GM19239 (cell line): ENCODE measurements at regions not wholly inside any gene's neighbourhood (a gene's known extent, or its start where the extent isn't known, plus 50 kb on each side); places are given as distances from the start of the nearest gene placed in this dataset.
A peak's percentile ranks its signal among the peaks of the same experiment; 100 is the strongest.
"Not testable (repeated sequence)": the region's sequence is repeated elsewhere in the genome, so short reads cannot be mapped to it uniquely, and the experiment has no call there.

ENCODE experiments used
- DNase-seq: peaks from one replicate; pipeline ENCODE4 v3.0.0; 2011; ENCODE audit warnings: low spot score; ENCODE audit not compliant: insufficient read length
- FAIRE-seq: peaks from 2 replicates; lab custom pipeline; 2011; peaks lifted over from hg19 to GRCh38; lab: Jason Lieb, UNC

GRCh38 chr14:39589882-39590281 lies 157.6 kb upstream of the FBXO33 start:
- DNase-seq, FAIRE-seq: not testable (repeated sequence)

GRCh38 chr14:39582028-39582654 lies 149.9 kb upstream of the FBXO33 start:
- DNase-seq (no peak), FAIRE-seq (peak; percentile 65)

- FAIRE-seq, result peak; percentile 45
- DNase-seq, result no peak
Measured at GRCh38 chr14:39581474-39581873, 149.2 kb upstream of the FBXO33 start.

- DNase-seq, result no peak
- no peak for FAIRE-seq
Measured at GRCh38 chr14:39580696-39581095, 148.5 kb upstream of the FBXO33 start.

- FAIRE-seq, result no peak
- DNase-seq, result no peak
Measured at GRCh38 chr14:39576736-39577135, 144.5 kb upstream of the FBXO33 start.

GRCh38 chr14:39576258-39576657 lies 144.0 kb upstream of the FBXO33 start:
- FAIRE-seq (no peak), DNase-seq (no peak)

GRCh38 chr14:39568809-39569538 lies 136.7 kb upstream of the FBXO33 start:
- DNase-seq (no peak), FAIRE-seq (no peak)

- FAIRE-seq (no peak), DNase-seq (no peak)
Measured at GRCh38 chr14:39566795-39567194, 134.6 kb upstream of the FBXO33 start.

GRCh38 chr14:39563361-39563760 lies 131.1 kb upstream of the FBXO33 start:
- no peak for FAIRE-seq
- no peak for DNase-seq

- no peak for FAIRE-seq
Measured at GRCh38 chr14:39562175-39562574, 129.9 kb upstream of the FBXO33 start.

GRCh38 chr14:39558525-39558924 lies 126.3 kb upstream of the FBXO33 start:
- no peak for DNase-seq
- FAIRE-seq, result no peak

More at GRCh38 chr14:39562175-39562574, 129.9 kb upstream of the FBXO33 start:
- DNase-seq, result no peak

- DNase-seq, result no peak
- FAIRE-seq, result no peak
Measured at GRCh38 chr14:39555749-39556148, 123.5 kb upstream of the FBXO33 start.

GRCh38 chr14:39554576-39554975 lies 122.3 kb upstream of the FBXO33 start:
- FAIRE-seq (no peak), DNase-seq (no peak)

- FAIRE-seq (no peak), DNase-seq (no peak)
Measured at GRCh38 chr14:39548358-39548757, 116.1 kb upstream of the FBXO33 start.

- DNase-seq (no peak), FAIRE-seq (no peak)
Measured at GRCh38 chr14:39547845-39548244, 115.6 kb upstream of the FBXO33 start.

- DNase-seq (no peak), FAIRE-seq (no peak)
Measured at GRCh38 chr14:39505812-39506211, 73.6 kb upstream of the FBXO33 start.

- FAIRE-seq, result no peak
- no peak for DNase-seq
Measured at GRCh38 chr14:39500253-39500652, 68.0 kb upstream of the FBXO33 start.

- no peak for FAIRE-seq
- no peak for DNase-seq
Measured at GRCh38 chr14:39499514-39499913, 67.3 kb upstream of the FBXO33 start.

- DNase-seq, FAIRE-seq: not testable (repeated sequence)
Measured at GRCh38 chr14:39497677-39498076, 65.4 kb upstream of the FBXO33 start.

GRCh38 chr14:39492267-39492666 lies 60.0 kb upstream of the FBXO33 start:
- FAIRE-seq (peak; percentile 54), DNase-seq (no peak)

- DNase-seq (no peak), FAIRE-seq (peak; percentile 89)
Measured at GRCh38 chr14:39491134-39491571, 58.9 kb upstream of the FBXO33 start.

- no peak for FAIRE-seq
- DNase-seq, result no peak
Measured at GRCh38 chr14:39488600-39488999, 56.4 kb upstream of the FBXO33 start.
